Muscle of leg (tissue), 3 donors: ENCODE measurements at regions not wholly inside any gene's neighbourhood (a gene's known extent, or its start where the extent isn't known, plus 50 kb on each side); places are given as distances from the start of the nearest gene placed in this dataset.

Source experiments
- DNase-seq: peaks from one replicate; pipeline ENCODE4 v3.0.0; 2013
- H3K27ac ChIP-seq: one replicate; pipeline ENCODE4 v1.5.1; 2013; ENCODE audit warnings: mild to moderate bottlenecking, low read length, control low read depth
- H3K27me3 ChIP-seq: one replicate; pipeline ENCODE4 v1.6.1; 2013; ENCODE audit warnings: low read length; ENCODE audit not compliant: control insufficient read depth, insufficient read depth
- H3K36me3 ChIP-seq: one replicate; pipeline ENCODE4 v1.6.1; 2013; ENCODE audit warnings: low read length; ENCODE audit not compliant: control insufficient read depth, insufficient read depth
- H3K4me1 ChIP-seq: one replicate; pipeline ENCODE4 v1.6.1; 2013; ENCODE audit warnings: low read length; ENCODE audit not compliant: control insufficient read depth, insufficient read depth
- H3K4me3 ChIP-seq: one replicate; pipeline ENCODE4 v1.5.1; 2013; ENCODE audit warnings: low read length, control low read depth
- H3K9me3 ChIP-seq: replicated peaks from 2 replicates; pipeline ENCODE4 v1.6.1; 2013; ENCODE audit warnings: low read depth, low read length; ENCODE audit not compliant: control insufficient read depth
- WGBS: methylation state at CpG from one replicate; pipeline ENCODE4 v1.1.5; 2013; ENCODE audit warnings: missing lambda C conversion rate; ENCODE audit not compliant: insufficient coverage; 5-methylcytosine and 5-hydroxymethylcytosine counted together

DNA sequence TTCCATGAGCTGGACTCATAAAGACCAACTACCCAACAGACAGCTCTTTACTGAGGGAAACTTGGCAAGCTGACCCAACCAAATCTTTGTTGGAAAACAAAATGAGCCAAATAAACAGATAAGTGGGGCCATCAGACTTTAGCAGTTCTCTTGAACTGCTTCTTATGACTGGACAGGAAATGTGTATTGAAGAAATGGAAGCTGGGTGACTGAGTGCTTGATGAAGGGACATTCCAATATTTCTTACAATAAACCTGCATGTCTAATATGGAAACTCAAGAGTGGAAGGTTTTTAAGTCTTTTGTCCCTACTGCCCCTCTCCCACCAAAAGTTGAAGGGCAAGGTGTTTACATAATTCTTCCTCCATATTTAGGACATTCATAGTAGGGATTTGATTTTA, 218.8 kb upstream of the NR4A3 start:
- DNase-seq = no peak

DNA sequence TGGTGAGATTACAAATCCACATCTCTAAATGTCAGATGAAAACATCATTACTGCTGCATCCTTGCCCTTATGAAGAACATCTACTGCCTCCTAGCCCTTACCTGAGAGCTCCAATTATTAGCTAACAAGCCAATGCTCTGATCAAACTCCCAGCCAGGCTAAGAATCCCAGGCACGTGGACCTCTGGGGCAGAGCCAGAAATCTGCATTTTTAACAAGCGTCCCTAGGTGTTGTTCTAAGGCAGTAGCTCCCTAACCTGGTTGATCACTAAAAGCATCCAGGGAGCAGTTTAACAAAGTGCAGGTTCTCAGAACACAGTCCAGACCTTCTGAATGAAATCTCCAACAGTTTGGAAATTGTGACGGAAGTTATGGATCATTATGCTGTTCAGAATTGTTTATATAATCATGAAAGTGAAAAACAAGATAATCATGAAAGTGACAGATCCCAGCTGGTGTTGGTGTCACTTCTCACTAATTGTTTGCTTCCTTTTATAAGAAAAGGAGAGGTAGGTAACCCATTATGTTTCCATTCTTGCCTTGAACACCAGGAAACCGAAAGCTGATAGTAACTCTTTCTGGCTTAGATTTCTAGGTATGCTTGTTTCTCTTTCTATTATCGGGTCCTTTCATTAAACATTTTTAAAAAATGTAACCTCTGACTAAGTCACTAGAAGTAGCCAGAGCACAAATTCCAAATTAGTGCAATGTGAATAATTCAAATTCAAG, 216.5 kb upstream of the NR4A3 start:
- Histone ChIP-seq H3K9me3 (no peaks in the 10 kb centered on the region), H3K27ac (no peak overlapping the region), H3K4me3 (no peak overlapping the region), H3K4me1 (no peaks in the 10 kb centered on the region), H3K36me3 (no peaks in the 10 kb centered on the region), H3K27me3 (no peaks in the 10 kb centered on the region)
- 45% methylated on average over 2 of the region's 5 CpGs for WGBS
- no peak for DNase-seq

More for the DNA sequence above, 218.8 kb upstream of the NR4A3 start:
- no peak overlapping the region for H3K4me3 ChIP-seq
- H3K9me3 ChIP-seq = no peaks in the 10 kb centered on the region
- no peaks in the 10 kb centered on the region for H3K36me3 ChIP-seq
- no peak overlapping the region for H3K27ac ChIP-seq
- H3K4me1 ChIP-seq = no peaks in the 10 kb centered on the region
- H3K27me3 ChIP-seq = no peaks in the 10 kb centered on the region

DNA sequence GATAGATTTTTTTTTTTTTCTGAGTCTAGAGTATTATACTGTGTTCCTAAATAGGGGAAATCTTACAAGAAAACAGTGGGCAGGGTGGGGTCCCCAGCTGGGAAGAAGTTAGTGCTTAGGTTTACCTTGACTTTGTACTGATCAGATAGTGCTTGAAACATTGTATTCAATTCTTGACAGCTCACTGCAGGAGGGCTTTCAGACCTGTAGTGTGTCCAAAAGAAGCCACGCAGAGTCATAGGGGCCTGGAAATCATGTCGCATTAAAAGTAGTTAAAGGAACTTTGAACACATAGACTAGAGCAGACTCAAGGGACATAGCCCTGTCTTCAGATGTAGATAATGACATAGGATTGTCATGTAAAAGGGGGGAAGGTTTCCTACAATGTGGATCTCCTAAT, 215.4 kb upstream of the NR4A3 start:
- no peaks in the 10 kb centered on the region for H3K9me3 ChIP-seq
- H3K36me3 ChIP-seq = no peaks in the 10 kb centered on the region
- H3K27me3 ChIP-seq = no peaks in the 10 kb centered on the region
- no peaks in the 10 kb centered on the region for H3K4me1 ChIP-seq
- 75% methylated on average over 2 of the region's 2 CpGs for WGBS
- no peak overlapping the region for H3K27ac ChIP-seq
- no peak for DNase-seq
- no peak overlapping the region for H3K4me3 ChIP-seq

DNA sequence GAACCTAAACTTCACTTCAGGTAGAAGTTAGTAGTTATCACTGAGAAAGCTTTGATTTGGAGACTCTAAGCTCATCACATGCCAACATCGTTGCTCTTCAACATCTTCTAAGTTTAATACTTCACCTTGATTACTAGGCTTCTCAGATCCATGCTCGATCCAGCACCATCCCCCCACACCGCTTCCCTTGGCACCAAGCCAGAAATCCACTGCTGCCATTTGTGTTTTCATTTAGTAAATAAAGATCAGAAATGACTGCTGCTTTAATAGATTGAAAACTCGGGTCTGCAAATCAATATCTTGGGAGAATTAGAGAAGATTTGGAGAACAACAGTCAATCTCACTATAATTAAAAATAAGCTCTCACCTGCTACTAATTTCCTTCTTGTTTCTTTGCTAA, 214.7 kb upstream of the NR4A3 start:
- DNase-seq = no peak
- H3K27ac ChIP-seq = no peak overlapping the region
- no peaks in the 10 kb centered on the region for H3K36me3 ChIP-seq
- H3K4me1 ChIP-seq = no peaks in the 10 kb centered on the region
- H3K27me3 ChIP-seq = no peaks in the 10 kb centered on the region
- no peak overlapping the region for H3K4me3 ChIP-seq
- no CpG with 5 or more reads among the region's 4 CpGs for WGBS
- no peaks in the 10 kb centered on the region for H3K9me3 ChIP-seq

DNA sequence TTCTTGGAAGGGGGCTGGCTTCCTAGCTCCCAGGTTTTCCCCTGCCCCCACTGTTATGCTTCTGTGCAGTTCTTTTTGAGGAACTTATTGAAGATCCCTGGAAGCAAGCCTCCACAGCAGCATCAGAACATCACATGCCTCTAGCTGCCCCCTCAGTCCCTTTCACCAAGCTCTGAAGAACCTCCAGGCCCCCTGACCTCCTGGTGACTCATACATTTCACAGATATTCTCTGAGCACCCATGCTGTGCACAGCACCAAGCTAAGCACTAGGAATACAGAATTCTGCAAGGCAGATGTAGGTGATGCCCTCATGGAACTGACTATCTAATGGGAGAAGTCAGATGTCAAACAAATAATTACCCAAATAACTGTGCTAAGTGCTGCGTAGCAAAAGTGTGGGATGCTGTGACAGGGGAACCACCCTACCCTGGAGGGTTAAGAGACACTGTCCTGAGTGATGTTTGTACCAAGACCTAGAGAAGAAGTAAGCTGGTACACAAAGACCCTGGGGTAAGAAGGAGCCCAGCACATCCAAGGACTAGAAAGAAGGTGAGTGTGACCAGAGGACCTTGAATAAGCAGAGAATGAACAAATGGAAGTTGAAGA, 213.7 kb upstream of the NR4A3 start:
- H3K9me3 ChIP-seq = no peaks in the 10 kb centered on the region
- H3K27ac ChIP-seq = no peak overlapping the region
- WGBS = no CpG with 5 or more reads among the region's 1 CpG
- no peak overlapping the region for H3K4me3 ChIP-seq
- no peak for DNase-seq
- H3K4me1 ChIP-seq = no peaks in the 10 kb centered on the region
- no peaks in the 10 kb centered on the region for H3K27me3 ChIP-seq
- H3K36me3 ChIP-seq = no peaks in the 10 kb centered on the region

DNA sequence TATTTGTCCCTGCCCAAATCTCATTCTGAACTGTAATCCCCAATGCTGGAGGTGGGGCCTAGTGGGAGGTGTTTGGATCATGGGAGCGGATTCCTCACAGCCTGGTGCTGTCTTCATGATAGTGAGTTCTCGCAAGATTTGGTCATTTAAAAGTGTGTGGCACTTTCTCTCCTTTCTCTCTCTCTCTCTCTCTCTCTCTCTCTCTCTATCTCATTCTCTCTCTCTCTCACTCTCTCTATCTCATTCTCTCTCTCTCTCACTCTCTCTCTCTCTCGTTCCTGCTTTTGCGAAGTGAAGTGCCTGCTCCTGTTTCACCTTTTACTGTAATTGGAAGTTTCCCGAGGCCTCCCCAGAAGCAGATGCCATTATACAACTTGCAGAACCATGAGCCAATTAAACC, 207.3 kb upstream of the NR4A3 start:
- 93% methylated on average over 3 of the region's 5 CpGs for WGBS
- Histone ChIP-seq H3K36me3 (no peaks in the 10 kb centered on the region), H3K4me1 (no peaks in the 10 kb centered on the region), H3K9me3 (no peaks in the 10 kb centered on the region), H3K27ac (no peak overlapping the region), H3K27me3 (no peaks in the 10 kb centered on the region), H3K4me3 (no peak overlapping the region)
- DNase-seq = no peak

DNA sequence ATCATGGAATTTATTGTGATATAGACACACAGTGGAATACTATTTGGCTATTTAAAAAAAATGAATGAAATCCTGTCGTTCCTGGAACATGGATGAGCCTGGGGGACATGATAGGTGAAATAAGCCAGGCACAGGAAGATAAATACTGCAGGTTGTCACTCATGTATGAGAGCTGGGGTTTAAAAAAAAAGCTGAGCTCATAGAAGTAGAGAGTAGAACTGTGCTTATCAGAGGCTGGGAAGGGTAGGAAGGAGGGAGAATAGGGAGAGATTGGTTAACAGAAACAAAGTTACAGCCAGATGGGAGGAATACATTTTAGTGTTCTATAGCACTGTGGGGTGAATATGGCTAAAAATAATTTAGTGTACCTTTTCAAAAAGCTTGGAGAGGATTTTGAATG, 200.6 kb upstream of the NR4A3 start:
- Histone ChIP-seq H3K27ac (no peak overlapping the region), H3K27me3 (no peaks in the 10 kb centered on the region), H3K4me1 (no peaks in the 10 kb centered on the region), H3K4me3 (no peak overlapping the region), H3K36me3 (no peaks in the 10 kb centered on the region), H3K9me3 (no peaks in the 10 kb centered on the region)
- no peak for DNase-seq
- WGBS = 82% methylated on average over 1 of the region's 1 CpG

DNA sequence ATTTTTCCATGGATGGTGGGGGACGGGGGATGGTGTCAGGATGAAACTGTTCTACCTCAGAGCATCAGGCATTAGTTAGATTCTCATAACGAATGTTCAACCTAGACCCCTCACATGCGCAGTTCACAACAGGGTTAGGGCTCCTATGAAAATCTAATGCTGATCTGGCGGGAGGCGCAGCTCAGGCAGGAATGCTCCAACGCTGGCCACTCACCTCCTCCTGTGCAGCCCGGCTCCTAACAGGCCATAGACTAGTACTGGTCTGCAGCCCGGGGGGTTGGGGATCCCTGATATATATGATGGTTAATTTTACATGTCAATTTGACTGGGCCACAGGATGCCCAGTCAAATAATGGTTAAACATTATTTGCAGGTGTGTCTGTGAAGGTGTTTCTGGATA, 199.0 kb upstream of the NR4A3 start:
- WGBS = 76% methylated on average over 6 of the region's 8 CpGs
- Histone ChIP-seq H3K4me1 (no peaks in the 10 kb centered on the region), H3K27ac (no peak overlapping the region), H3K4me3 (no peak overlapping the region), H3K27me3 (no peaks in the 10 kb centered on the region), H3K9me3 (no peaks in the 10 kb centered on the region), H3K36me3 (no peaks in the 10 kb centered on the region)
- DNase-seq = no peak

DNA sequence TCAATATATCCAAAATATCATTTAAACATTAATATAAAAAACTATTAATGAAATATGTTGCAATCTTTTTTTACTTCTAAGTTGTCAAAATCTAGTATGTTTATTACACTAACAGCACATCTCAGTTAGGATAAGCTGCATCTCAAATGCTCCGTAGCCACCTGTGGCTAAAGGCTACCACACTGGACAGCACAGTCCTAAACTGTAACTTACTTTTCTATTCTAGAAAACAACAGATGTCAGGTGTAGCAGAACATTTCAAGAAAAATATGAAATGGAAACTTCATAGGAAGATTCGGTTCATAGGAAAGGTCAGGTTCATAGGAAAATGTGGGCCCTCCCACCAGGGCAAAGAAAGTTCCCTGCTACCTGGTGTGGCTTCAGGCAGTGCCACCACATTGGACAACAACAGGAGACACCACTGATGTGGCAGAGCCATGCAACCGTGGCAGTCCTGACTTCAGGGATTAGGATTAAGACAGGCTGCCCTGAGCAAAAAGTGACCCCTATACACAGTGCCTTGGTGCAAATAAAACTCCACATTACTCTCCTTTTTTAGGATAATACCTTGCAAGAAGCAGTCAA, 197.8 kb upstream of the NR4A3 start:
- Histone ChIP-seq H3K27ac (no peak overlapping the region), H3K4me3 (no peak overlapping the region), H3K9me3 (no peaks in the 10 kb centered on the region), H3K4me1 (no peaks in the 10 kb centered on the region), H3K36me3 (no peaks in the 10 kb centered on the region), H3K27me3 (no peaks in the 10 kb centered on the region)
- no peak for DNase-seq
- 80% methylated on average over 2 of the region's 3 CpGs for WGBS

DNA sequence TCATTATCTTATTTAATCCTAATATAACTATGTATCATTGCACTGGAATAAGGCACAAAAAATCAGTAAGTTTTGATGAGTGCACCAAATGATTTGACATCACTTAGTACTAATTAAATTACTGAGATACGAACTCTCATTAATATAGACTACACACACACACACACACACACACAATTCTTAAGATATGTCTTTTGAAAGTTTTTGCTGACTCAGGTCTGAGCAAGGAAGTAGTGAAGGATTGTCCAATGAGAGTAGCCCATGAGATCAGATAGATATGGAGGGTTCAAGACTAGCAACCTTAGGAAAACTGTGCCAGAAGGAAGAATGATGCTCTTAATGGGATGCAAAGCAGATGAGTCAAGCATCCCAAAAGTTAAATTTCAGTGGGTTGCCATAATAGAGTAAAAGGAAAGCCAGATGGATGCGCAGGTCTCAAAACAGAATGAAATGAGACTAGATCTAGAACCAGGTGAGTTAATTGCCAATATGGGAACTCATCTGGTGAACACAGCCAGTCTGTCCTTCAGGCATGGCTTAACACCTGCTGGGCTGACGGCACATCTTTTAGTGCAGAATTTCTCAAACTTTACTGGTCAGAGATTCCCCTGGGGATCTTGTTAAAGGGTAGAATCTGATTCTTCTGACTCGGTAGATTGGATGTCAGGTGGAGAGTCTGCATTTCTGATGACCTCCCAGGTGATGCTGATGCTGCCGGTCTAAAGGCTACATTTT, 197.0 kb upstream of the NR4A3 start:
- H3K4me3 ChIP-seq = no peak overlapping the region
- no peak overlapping the region for H3K27ac ChIP-seq
- no peaks in the 10 kb centered on the region for H3K27me3 ChIP-seq
- H3K36me3 ChIP-seq = no peaks in the 10 kb centered on the region
- DNase-seq = no peak
- 76% methylated on average over 3 of the region's 5 CpGs for WGBS
- no peaks in the 10 kb centered on the region for H3K4me1 ChIP-seq
- H3K9me3 ChIP-seq = no peaks in the 10 kb centered on the region
